HG03460 (cell line): ENCODE measurements at regions not wholly inside any gene's neighbourhood (a gene's known extent, or its start where the extent isn't known, plus 50 kb on each side); places are given as distances from the start of the nearest gene placed in this dataset.
A peak's percentile ranks its signal among the peaks of the same experiment; 100 is the strongest.
"Not testable (repeated sequence)": the region's sequence is repeated elsewhere in the genome, so short reads cannot be mapped to it uniquely, and the experiment has no call there.

ENCODE experiments used
- ATAC-seq: cut with Tn5 transposase; IDR thresholded peaks from one replicate; pipeline ENCODE4 v1.9.1; 2021; ENCODE audit not compliant: unreplicated experiment

DNA sequence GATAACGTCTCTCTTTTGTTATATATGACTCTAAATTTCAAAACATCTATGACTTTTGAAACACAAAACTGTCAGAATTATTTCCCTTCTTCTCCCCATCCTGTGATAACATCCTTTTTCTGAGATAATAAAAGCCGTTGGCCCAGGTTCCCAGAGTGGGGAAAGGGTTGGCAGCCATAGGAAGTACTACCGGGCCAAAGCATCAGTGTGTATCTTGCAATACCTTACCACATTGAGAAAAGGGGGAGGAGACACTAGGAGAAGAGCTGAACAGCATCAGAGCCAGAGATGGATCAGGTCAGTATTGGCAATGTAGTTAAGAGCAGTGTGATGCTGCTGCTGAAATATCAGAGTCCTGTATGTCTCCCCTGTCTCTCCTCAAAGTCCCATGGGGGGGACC lies 210.0 kb upstream of the PROK2 start:
- no peak for ATAC-seq

DNA sequence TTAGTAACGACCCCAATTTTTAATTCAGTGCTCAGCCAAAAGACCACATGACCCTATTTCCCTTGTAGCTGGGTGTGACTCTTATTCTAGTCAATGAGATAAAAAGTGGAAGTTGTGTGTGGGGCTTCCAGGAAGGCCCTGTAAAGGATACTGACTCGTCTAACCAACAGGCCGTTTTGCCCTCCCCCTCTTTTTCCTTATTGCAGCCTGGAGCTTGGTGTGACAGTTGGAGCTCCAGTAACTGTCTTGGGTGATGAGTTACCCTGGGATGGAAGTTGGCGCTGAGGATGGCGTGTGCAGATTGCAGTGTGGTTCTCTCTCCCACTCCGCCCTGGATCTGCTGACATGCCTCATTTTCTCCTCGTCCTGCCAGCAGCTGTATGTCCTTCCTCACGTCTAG lies 209.3 kb upstream of the PROK2 start:
- no peak for ATAC-seq

DNA sequence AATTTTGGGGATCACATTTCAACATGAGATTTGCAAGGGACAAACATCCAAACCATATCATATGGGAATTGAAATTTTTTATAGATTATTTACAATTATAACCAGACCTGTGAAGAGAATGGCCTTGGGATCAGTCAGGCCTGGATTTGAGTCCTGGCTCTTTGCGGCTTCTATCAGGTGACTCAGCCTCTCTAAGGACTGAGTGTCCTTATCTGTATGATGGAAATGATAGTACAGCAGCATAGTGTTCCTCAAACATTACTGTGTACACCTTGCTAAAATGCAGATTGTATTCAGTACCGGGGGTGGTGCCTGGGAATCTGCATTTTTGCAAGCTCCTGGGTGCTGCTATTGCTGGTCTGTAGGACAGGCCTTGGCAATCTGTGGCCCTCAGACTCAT lies 206.7 kb upstream of the PROK2 start:
- no peak for ATAC-seq

DNA sequence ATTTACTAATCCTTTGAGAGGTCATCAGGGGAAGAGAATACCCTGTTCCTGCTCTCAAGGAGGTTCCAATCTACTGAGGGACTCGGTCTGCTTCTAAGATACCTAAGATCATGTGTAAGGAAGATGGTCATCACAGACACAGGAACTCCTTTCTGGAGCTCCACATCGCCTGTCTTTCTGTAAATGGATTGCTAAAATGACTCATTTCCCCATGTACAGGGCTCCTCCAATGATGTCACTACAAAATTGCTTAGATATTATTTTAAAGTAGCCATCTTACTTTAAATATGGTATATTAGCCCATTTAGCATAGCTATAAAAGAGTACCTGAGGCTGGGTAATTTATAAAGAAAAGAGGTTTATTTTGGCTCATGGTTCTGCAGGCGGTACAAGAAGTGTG lies 206.1 kb upstream of the PROK2 start:
- ATAC-seq: no peak

DNA sequence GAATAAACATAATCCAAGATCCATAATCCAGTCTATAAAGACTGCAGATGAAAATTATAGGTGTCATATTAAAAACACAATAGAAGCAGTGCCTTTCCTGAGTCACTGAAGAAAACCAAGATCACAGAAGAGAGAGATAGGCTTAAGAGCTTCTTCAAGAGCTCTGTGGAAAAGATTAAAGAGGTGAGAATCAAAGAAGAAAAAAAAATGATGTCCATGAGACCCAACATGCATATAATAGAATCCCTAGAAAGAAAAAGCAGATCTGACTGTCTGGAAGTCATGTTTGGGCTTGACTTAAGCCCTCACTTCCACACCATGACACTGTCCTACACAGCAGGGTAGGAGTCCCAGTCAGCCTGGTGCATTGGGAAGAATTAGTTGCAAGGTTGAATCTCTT lies 205.6 kb upstream of the PROK2 start:
- no peak for ATAC-seq

DNA sequence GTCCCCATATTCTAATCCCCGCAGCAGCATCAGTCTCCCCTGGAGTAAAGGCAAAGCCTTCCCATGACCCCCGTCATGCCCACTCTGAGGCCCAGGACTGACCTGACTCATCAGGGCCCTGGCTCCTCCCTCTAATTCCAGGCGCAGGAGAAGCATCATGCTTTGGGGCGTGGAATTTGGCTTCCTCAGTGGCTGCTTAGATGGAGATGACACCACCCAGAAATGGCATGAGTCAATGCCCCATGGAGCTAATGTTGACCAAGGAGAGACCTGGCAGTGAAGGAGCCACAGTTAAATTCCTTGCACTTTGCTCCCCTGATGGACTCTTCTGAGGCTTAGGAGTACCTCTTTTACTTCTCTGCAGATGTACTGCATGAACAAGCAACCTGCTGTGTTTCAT lies 204.2 kb upstream of the PROK2 start:
- no peak for ATAC-seq

DNA sequence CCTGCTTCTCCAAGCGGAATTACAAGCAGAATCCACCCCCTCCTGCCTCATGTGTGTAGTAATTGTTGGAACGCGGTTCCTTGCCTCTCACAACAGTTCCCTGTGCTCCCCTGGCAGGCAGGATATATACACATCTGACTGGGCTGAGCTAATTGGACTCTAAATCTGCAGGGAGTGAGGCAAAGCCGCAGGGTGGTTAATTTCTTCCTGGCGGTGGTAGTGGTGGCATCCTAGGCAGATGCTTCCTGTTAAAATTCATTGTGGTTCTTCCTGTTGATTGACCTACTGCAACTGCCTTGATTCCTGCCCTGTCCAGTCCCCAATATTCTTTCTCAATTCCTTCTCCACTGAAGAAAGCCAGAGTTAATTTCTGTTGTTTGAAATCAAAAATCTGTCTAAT lies 202.9 kb upstream of the PROK2 start:
- ATAC-seq: no peak

DNA sequence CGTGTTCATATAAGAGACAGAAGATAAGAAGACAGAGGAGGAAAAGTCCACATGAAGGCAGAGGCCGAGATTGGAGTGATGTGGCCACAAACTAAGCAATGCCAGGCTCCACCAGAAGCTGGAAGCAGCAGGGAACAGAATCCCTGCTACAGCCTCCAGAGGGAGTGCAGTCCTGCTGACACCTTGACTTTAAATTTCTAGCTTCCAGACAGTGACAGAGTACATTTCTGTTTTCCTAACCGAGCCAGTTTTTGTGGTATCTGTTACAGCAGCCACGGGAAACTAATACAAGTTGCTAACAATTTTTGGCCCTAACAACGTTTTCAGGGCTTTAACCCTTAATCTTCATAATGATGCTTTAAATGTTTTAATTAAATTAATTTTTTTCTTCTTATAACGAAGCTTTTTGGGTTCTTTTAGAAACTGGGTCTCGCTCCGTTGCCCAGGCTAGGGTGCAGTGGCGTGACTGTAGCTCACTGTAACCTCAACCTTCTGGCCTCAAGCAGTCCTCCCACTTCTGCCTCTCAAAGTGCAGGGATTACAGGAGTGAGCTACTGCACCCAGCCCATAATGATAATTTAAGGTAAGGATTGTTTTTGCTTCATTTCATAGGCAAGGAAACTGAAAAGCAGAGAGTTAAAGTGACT lies 202.3 kb upstream of the PROK2 start:
- no peak for ATAC-seq

DNA sequence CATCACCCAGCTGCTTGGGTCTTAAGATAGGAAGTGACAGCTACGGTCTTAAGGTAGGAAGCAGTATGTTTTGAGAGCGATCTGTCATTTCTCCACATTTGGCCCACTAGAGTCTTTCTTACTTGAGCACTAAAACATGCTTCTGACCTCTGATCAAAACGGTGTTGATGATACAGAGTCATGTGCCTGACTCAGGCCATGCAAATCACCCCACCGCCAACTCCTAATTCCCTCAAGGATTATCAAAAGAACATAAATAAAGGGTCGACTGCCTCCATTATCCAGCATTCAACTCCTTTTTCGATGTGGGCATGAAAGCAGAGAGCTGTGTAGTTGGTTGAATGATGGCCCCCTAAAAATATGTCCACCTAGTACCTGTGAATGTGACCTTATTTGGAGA lies 201.7 kb upstream of the PROK2 start:
- no peak for ATAC-seq

DNA sequence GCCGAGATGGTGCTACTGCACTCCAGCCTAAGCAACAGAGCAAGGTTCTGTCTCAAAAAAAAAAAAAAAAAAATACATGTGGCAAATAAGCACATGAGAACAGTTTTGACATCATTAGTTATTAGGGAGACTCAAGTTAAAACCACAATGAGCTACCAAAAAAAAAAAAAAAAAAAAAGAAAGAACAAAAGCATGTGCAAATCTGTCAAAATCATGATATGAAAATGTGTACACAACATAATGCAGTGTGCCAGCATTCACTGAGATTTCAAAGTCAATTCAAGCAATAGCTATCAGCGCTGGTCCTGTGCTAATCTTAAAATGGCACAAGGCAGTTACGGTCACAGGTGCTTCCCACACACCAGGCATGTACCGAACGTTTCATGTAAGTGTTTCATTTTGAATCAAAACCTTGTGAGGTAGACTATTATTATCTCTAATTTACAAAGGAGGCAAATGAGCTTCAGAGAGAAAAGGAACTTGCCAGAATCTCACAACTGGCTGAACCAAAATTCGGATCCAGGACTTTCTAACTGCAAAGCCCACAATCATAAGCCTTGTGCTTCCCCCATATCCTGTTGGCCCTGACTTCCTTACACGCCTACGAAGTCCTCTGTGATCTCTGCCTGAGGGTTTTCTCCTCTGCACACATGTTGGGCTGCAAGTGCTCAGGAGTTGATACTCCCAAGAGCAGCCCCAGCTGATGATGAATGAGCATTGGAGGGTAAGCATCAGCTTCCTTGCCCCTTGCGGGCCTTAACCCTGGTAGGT lies 200.1 kb upstream of the PROK2 start:
- peak; percentile 91 for ATAC-seq

DNA sequence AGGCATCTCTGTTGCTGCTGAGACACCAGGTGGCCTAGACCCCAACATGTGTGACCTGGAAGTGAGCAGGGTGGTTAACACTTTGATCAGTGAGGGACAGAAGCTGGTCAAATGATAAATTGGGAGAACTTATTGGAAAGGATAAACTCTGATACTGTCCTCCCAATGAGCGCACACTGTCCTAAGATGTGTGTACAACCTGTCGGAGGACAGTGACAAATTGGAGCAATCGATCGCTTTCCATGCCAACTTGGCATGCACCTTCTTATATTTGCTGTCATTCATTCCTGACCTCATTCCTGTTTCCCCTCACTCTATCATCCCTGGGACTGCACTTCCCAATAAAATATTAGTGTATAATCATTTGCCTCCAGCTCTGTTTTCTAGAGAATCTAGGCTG lies 198.7 kb upstream of the PROK2 start:
- no peak for ATAC-seq

DNA sequence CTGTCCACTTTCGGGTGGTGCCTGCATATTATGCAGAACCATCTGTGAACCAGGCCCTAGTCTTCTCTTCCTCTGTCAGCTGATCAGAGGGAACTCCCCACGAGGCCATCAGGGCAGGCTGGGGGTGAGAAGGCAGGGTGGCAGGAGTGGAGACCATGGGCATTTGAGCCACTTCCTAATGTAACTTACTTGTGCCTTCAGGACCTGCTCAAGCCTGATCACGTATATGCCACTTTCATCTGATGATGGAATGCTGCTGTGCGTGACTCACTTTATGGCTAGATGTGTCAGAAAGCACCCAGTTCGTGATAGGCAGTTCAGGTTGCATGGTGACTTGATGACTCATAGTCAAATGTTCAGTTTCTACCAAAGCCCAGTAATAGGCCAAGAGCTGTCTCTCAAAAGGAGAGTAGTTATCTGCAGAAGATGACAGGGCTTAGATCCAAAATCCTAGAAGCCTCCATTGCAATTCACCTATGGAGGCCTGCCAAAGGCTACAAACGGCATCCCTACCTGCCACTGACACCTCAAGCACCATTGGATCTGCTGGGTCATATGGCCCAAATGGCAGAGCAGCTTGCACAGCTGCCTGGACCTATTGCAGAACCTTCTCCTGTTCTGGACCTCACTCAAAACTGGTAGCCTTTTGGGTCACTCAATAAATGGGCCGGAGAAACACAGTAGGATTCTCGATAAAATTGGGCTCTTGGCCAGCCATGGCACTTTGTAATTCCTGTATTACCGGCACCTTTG lies 197.7 kb upstream of the PROK2 start:
- ATAC-seq: not testable (repeated sequence)

DNA sequence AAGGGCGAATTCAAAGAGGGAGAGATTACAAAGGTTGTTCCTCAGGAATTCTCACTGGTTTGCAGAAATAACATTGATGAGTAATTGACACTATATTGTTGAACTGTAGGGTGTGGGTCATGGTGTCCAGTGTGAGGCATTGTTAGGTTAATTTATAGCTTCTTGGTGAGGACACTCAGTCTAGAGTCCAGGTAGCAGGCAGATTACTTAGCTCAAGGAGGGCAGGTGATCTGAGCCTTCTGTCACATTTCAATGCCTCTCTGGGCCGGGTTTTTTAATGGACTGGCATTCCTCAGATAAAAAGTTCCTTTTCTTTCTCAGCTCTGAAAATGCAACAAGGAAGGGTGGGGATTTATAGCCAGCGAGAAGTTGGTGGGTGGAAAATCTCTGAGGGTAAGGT lies 194.2 kb upstream of the PROK2 start:
- no peak for ATAC-seq

DNA sequence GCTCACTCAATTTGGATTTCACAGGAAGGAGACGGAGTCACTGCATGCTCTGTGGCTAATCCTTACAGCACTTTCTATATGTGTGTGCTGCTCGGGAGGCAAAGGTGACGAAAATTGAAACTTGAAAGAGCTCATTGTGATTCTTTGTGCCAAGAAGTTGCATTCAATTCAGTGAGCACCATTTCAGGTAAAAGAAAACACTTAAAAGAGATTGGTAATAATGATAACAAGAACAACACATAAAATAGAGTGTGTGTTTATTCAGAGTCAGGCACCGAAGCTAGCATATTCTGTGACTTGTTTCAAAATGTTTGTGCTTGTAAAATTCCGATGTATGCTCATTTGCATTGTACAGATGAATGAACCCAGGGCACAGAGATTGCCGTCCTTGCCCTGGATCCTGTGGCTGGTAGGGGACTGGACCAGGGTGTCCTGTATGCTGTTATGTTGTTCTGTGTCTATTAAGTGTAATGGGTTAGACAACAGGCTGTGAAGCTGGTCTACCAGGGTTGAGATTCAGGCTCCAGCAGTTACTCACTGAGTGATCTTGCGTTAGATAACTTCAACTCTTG lies 193.3 kb upstream of the PROK2 start:
- peak; percentile 83 for ATAC-seq

DNA sequence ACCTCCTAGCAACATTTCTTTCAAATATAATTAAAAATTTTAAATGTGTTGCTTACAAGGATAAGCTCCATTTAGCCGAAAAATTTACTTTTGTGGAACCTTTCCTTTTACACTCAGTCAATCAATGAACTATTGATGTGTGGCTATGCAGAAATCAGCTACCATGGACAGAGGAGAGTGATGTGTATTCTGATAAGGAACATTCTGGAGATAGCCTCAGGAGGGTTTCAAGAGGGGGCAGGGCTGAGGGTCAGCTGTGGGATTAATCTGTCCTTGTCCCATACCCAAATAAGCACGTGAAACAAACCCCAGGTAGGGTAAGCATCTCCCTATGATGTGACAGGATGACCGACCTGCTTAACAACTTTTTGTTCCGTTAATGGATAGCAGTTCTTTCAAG lies 192.6 kb upstream of the PROK2 start:
- no peak for ATAC-seq

DNA sequence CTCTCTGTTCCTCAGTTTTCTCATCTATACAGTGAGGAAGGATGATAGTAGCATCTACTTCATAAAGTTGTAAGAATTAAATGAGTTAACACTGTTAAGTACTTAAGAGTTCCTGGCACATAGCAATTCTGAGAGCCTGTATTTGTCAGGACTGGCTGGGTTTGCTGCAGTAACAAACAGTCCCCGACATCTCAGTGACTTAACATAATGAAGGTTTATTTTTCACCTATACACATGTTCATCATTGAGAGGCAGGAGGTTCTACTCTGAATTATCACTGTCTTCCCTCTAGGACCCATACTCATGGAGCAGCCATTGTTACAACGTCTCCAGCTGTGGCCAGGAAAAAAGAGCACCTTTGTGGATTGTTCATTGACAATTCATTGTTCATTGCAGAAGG lies 190.6 kb upstream of the PROK2 start:
- no peak for ATAC-seq

DNA sequence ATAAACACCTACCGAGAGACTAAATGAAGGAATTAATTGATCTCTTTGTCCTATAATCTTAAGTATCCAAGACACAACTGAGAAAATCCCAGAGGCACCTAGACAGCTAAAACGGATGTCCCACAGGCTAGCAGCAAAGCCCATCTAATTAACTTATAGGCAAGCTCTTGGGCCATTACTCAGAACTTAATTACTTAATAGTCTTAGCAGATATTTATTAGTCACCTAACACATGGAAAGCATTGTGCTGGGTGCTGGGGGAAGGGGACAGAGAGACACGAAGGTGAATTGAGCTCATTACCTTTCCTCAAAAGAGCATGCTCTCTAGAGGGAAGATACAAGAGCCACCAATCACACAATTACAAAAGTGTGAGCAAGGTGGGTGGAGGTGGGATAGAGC lies 189.8 kb upstream of the PROK2 start:
- no peak for ATAC-seq

DNA sequence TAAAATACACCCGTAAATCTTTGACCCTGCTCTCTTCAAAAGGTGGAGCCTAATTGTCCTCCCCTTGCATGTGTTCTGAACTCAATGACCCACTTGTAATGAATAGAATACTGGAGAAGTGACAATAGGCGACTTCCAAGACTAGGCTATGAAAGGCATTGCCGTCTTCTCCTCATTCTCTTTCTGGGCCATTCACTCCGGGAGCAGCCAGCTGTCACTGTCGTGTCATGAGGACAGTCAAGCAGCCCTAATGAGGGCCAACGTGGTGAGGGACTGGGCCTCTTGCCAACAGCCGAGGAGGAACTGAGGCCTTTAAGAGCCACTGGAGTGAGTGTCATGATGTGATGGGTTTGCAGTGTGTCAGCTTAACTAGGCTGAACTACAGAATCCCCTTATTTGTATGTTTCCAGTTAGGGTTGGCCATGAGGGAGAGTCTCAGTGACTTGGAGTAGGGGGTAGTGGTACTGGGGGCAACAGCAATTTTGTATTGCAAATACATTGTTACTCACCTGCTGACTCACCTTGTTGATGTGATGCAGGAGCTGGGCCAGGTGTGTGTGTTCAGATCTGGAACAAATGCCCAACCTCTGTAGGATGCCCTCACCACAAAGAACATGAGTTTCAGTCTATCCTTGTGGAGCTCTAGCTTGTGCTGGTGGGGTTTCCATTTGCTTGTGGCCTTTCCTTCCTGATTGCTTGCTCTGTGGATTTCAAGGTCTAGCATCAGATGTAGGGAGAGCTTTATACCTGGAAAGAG lies 188.5 kb upstream of the PROK2 start:
- no peak for ATAC-seq

DNA sequence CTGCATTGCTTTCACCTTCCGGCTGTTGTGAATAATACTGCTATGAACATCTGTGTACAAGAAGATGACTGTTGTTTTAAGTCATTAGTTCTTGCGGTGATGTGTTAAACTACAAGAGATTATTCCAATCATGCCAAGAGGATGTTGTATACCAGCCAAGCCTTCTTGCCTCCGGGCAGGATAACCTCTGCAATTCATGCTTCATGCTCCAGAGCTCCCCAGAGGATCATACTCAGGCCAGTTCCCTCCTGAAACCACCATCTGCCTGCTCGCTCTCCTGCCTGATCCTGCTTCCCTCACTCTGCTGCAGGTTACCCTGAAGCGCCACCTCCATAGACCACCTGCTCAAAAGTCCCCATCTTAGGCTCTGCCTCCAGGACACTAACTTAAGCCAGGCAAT lies 187.1 kb upstream of the PROK2 start:
- no peak for ATAC-seq

DNA sequence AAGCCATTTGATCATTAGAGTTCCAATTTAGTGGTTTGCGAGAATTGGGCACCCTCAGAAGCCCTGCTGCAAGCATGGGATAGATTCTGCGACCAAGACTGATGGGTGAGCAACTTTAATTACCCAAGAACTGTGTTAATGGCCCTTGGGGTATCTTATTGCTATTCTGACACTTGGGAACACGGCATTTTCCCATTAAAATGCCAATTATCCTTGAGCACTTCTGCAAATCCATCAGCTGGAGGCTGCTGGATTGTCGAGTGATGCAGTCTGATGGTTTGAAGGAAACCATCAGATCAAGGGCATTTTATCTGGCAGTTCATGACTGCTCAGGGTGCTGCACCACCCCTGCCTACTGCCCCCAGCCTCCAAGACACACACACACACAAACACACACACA lies 183.6 kb upstream of the PROK2 start:
- ATAC-seq: no peak

DNA sequence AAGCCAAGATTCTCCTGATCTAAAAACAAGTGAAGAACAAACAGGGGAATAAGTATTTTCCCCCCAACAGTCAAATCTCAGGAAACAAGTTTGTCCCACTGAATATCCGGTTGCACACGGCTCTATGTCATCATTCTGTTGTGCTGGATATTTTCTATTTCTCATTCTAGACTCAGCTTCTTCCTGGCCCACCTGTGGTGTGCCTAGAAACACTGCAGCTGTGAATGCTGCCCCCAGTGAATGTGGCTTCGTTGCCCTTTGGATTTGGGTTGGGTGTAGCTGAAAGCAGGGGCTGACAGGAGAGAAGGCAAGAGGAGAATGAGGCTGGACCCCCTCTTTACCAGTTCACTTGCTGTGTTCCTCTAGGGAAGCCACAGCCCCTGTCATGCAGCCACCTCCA lies 181.2 kb upstream of the PROK2 start:
- no peak for ATAC-seq
